ENCODE measurements at regions not wholly inside any gene's neighbourhood (a gene's known extent, or its start where the extent isn't known, plus 50 kb on each side); places are given as distances from the start of the nearest gene placed in this dataset.
"Not testable (repeated sequence)": the region's sequence is repeated elsewhere in the genome, so short reads cannot be mapped to it uniquely, and the experiment has no call there.

GRCh38 chr12:111248236-111249017, 120.5 kb downstream of the PHETA1 start:
- no peak for DNase-seq (ENCODE audit: low spot score)

- no peak for DNase-seq (ENCODE audit: low spot score)
These were observed 121.7 kb downstream of the PHETA1 start for GRCh38 chr12:111247083-111247783.

GRCh38 chr12:111246477-111247011, 122.4 kb downstream of the PHETA1 start:
- no peak for DNase-seq (ENCODE audit: low spot score)

- DNase-seq (ENCODE audit: low spot score), result no peak
These were observed 123.0 kb downstream of the PHETA1 start for GRCh38 chr12:111245701-111246476.

- DNase-seq (ENCODE audit: low spot score), result no peak
These were observed 124.2 kb downstream of the PHETA1 start for GRCh38 chr12:111244673-111245072.

GRCh38 chr12:111242817-111243216, 126.1 kb downstream of the PHETA1 start:
- DNase-seq (ENCODE audit: low spot score), result not testable (repeated sequence)

- no peak for DNase-seq (ENCODE audit: low spot score)
These were observed 126.7 kb downstream of the PHETA1 start for GRCh38 chr12:111242184-111242583.

- DNase-seq (ENCODE audit: low spot score), result no peak
These were observed 128.5 kb downstream of the PHETA1 start for GRCh38 chr12:111240374-111240773.

GRCh38 chr12:111239235-111239634, 129.7 kb downstream of the PHETA1 start:
- no peak for DNase-seq (ENCODE audit: low spot score)

GRCh38 chr12:111238075-111238734, 130.7 kb downstream of the PHETA1 start:
- DNase-seq (ENCODE audit: low spot score), result no peak

GRCh38 chr12:111234491-111234890, 134.4 kb downstream of the PHETA1 start:
- DNase-seq (ENCODE audit: low spot score), result not testable (repeated sequence)

- DNase-seq (ENCODE audit: low spot score), result no peak
These were observed 135.1 kb downstream of the PHETA1 start for GRCh38 chr12:111233786-111234185.

GRCh38 chr12:111230649-111231048, 138.2 kb downstream of the PHETA1 start:
- no peak for DNase-seq (ENCODE audit: low spot score)

GRCh38 chr12:111228916-111229666, 139.8 kb downstream of the PHETA1 start:
- DNase-seq (ENCODE audit: low spot score), result peak; percentile 56

GRCh38 chr12:111227476-111228420, 141.1 kb downstream of the PHETA1 start:
- DNase-seq (ENCODE audit: low spot score), result no peak

- DNase-seq (ENCODE audit: low spot score), result no peak
These were observed 142.2 kb downstream of the PHETA1 start for GRCh38 chr12:111226680-111227079.

GRCh38 chr12:111225307-111225706, 143.6 kb downstream of the PHETA1 start:
- no peak for DNase-seq (ENCODE audit: low spot score)

GRCh38 chr12:111224186-111225066, 144.5 kb downstream of the PHETA1 start:
- DNase-seq (ENCODE audit: low spot score), result no peak

- DNase-seq (ENCODE audit: low spot score), result no peak
These were observed 146.4 kb downstream of the PHETA1 start for GRCh38 chr12:111222523-111222922.

Data from D341Med (cell line).